ENCODE measurements at regions not wholly inside any gene's neighbourhood (a gene's known extent, or its start where the extent isn't known, plus 50 kb on each side); places are given as distances from the start of the nearest gene placed in this dataset.

DNA sequence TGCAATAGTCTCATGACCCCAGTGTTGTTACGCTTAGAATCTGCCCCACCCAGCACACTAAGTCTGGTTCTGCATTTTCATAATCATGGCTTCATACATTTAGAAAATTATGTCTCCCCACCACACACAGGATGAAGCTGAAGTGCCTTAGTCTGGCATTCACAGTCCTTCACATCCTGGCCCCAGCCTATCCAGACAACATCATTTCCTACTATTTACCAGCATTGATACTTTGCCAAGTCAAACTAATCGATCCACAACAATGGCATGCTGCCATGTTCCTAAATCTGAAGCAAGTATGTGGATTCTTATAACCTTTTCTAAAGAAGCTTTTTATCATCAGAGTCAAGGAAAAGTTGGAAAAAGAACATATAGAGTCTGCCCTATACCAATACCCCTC lies 132.4 kb upstream of the FBXL4 start:
- Histone ChIP-seq H3K4me3 (ENCODE audit: low read length) (no peak overlapping the region), H3K9me2 (replicated peaks; ENCODE audit: control insufficient read depth, low read length) (no peaks in the 10 kb centered on the region), H3K36me3 (ENCODE audit: control insufficient read depth, low read length) (no peaks in the 10 kb centered on the region), H3K4me2 (ENCODE audit: low read length) (no peak overlapping the region), H3K79me2 (ENCODE audit: control insufficient read depth, low read length) (no peaks in the 10 kb centered on the region), H3K9me3 (ENCODE audit: control insufficient read depth, insufficient read depth, low read length) (no peaks in the 10 kb centered on the region), H4K20me1 (ENCODE audit: control insufficient read depth, insufficient read depth, low read depth, low read length) (no peaks in the 10 kb centered on the region), H3K27ac (ENCODE audit: low read depth, low read length) (no peak overlapping the region), H3K4me1 (ENCODE audit: control insufficient read depth, low read length) (no peaks in the 10 kb centered on the region), H3F3A (ENCODE audit: control insufficient read depth, insufficient read depth) (no peaks in the 10 kb centered on the region), H3K27me3 (ENCODE audit: control insufficient read depth, low read length) (no peaks in the 10 kb centered on the region)
- TF ChIP-seq EZH2phosphoT487 (IDR thresholded peaks at IDR 0.05; ENCODE audit: borderline replicate concordance, low read length) = no peak
- TF ChIP-seq, protein P1, sequence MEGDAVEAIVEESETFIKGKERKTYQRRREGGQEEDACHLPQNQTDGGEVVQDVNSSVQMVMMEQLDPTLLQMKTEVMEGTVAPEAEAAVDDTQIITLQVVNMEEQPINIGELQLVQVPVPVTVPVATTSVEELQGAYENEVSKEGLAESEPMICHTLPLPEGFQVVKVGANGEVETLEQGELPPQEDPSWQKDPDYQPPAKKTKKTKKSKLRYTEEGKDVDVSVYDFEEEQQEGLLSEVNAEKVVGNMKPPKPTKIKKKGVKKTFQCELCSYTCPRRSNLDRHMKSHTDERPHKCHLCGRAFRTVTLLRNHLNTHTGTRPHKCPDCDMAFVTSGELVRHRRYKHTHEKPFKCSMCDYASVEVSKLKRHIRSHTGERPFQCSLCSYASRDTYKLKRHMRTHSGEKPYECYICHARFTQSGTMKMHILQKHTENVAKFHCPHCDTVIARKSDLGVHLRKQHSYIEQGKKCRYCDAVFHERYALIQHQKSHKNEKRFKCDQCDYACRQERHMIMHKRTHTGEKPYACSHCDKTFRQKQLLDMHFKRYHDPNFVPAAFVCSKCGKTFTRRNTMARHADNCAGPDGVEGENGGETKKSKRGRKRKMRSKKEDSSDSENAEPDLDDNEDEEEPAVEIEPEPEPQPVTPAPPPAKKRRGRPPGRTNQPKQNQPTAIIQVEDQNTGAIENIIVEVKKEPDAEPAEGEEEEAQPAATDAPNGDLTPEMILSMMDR (IDR thresholded peaks at IDR 0.05; ENCODE audit: low read depth, low read length, poor library complexity, severe bottlenecking) = no peak

- no peaks in the 10 kb centered on the region for H3K27me3 ChIP-seq (ENCODE audit: control insufficient read depth, low read length)
- no peaks in the 10 kb centered on the region for H3F3A ChIP-seq (ENCODE audit: control insufficient read depth, insufficient read depth)
- H3K27ac ChIP-seq (ENCODE audit: low read depth, low read length) = no peak overlapping the region
- no peak overlapping the region for H3K4me3 ChIP-seq (ENCODE audit: low read length)
- H3K9me2 ChIP-seq (replicated peaks; ENCODE audit: control insufficient read depth, low read length) = no peaks in the 10 kb centered on the region
- H3K4me2 ChIP-seq (ENCODE audit: low read length) = no peak overlapping the region
- no peaks in the 10 kb centered on the region for H3K4me1 ChIP-seq (ENCODE audit: control insufficient read depth, low read length)
- no peaks in the 10 kb centered on the region for H3K36me3 ChIP-seq (ENCODE audit: control insufficient read depth, low read length)
- TF ChIP-seq, protein P1 (IDR thresholded peaks at IDR 0.05; ENCODE audit: low read depth, low read length, poor library complexity, severe bottlenecking) = no peak
- no peak for TF ChIP-seq EZH2phosphoT487 (IDR thresholded peaks at IDR 0.05; ENCODE audit: borderline replicate concordance, low read length)
- no peaks in the 10 kb centered on the region for H4K20me1 ChIP-seq (ENCODE audit: control insufficient read depth, insufficient read depth, low read depth, low read length)
- H3K9me3 ChIP-seq (ENCODE audit: control insufficient read depth, insufficient read depth, low read length) = no peaks in the 10 kb centered on the region
- H3K79me2 ChIP-seq (ENCODE audit: control insufficient read depth, low read length) = no peaks in the 10 kb centered on the region
These were observed 131.3 kb upstream of the FBXL4 start for GRCh38 chr6:99079058-99079457.

GRCh38 chr6:99073223-99073622 lies 125.5 kb upstream of the FBXL4 start:
- Histone ChIP-seq H3K27me3 (ENCODE audit: control insufficient read depth, low read length) (no peaks in the 10 kb centered on the region), H3K9me2 (replicated peaks; ENCODE audit: control insufficient read depth, low read length) (no peaks in the 10 kb centered on the region), H3K36me3 (ENCODE audit: control insufficient read depth, low read length) (no peaks in the 10 kb centered on the region), H4K20me1 (ENCODE audit: control insufficient read depth, insufficient read depth, low read depth, low read length) (no peaks in the 10 kb centered on the region), H3K9me3 (ENCODE audit: control insufficient read depth, insufficient read depth, low read length) (no peaks in the 10 kb centered on the region), H3K79me2 (ENCODE audit: control insufficient read depth, low read length) (no peaks in the 10 kb centered on the region), H3K27ac (ENCODE audit: low read depth, low read length) (no peak overlapping the region), H3F3A (ENCODE audit: control insufficient read depth, insufficient read depth) (no peaks in the 10 kb centered on the region), H3K4me1 (ENCODE audit: control insufficient read depth, low read length) (no peaks in the 10 kb centered on the region), H3K4me2 (ENCODE audit: low read length) (no peak overlapping the region), H3K4me3 (ENCODE audit: low read length) (no peak overlapping the region)
- TF ChIP-seq, protein P1 (IDR thresholded peaks at IDR 0.05; ENCODE audit: low read depth, low read length, poor library complexity, severe bottlenecking) = no peak
- no peak for TF ChIP-seq EZH2phosphoT487 (IDR thresholded peaks at IDR 0.05; ENCODE audit: borderline replicate concordance, low read length)

DNA sequence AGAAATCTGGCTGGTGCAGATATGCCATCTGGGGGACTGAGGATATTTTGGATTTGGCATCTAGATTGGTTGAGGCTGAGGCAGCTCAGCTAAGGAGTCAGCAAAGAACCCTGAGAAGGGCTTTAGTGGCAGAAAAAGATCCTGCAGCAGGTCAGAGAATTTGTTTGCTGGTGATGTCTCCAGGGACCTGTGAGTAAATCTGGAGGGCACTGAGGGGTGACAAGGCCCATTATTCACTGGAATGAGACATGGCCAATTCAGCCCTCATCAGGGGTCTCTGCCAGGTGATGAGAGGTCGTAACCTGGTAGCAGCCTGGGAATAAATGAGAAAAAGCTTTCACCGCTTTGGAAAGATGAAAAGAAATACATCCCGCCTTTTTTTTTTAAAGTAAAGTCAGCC lies 118.3 kb upstream of the FBXL4 start:
- no peaks in the 10 kb centered on the region for H3K27me3 ChIP-seq (ENCODE audit: control insufficient read depth, low read length)

More for the DNA sequence above, 118.3 kb upstream of the FBXL4 start:
- no peak overlapping the region for H3K27ac ChIP-seq (ENCODE audit: low read depth, low read length)
- H3K4me2 ChIP-seq (ENCODE audit: low read length) = no peak overlapping the region
- H3K4me3 ChIP-seq (ENCODE audit: low read length) = no peak overlapping the region
- no peaks in the 10 kb centered on the region for H3F3A ChIP-seq (ENCODE audit: control insufficient read depth, insufficient read depth)
- H3K9me3 ChIP-seq (ENCODE audit: control insufficient read depth, insufficient read depth, low read length) = no peaks in the 10 kb centered on the region
- H3K36me3 ChIP-seq (ENCODE audit: control insufficient read depth, low read length) = no peaks in the 10 kb centered on the region
- no peaks in the 10 kb centered on the region for H3K9me2 ChIP-seq (replicated peaks; ENCODE audit: control insufficient read depth, low read length)
- H3K4me1 ChIP-seq (ENCODE audit: control insufficient read depth, low read length) = no peaks in the 10 kb centered on the region
- H3K79me2 ChIP-seq (ENCODE audit: control insufficient read depth, low read length) = no peaks in the 10 kb centered on the region
- no peak for TF ChIP-seq EZH2phosphoT487 (IDR thresholded peaks at IDR 0.05; ENCODE audit: borderline replicate concordance, low read length)
- TF ChIP-seq, protein P1 (IDR thresholded peaks at IDR 0.05; ENCODE audit: low read depth, low read length, poor library complexity, severe bottlenecking) = no peak
- no peaks in the 10 kb centered on the region for H4K20me1 ChIP-seq (ENCODE audit: control insufficient read depth, insufficient read depth, low read depth, low read length)
